ENCODE measurements at regions not wholly inside any gene's neighbourhood (a gene's known extent, or its start where the extent isn't known, plus 50 kb on each side); places are given as distances from the start of the nearest gene placed in this dataset.
"Not testable (repeated sequence)": the region's sequence is repeated elsewhere in the genome, so short reads cannot be mapped to it uniquely, and the experiment has no call there.

DNA sequence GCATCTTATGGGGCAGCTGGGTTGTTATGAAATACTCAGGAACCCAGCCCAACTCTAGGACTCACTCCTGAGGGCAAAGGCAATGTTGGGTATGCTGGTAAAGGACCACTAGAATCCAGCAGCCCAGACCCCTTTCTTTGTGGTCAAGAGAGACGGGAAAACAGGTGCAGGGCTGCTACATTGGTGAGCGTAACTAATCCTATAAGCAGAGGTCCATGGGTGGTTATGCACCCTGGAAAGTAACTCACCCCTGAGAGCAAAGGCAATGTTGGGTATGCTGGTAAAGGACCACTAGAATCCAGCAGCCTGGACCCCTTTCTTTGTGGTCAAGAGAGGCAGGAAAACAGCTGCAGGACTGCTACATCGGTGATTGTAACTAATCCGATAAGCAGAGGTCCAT, 1422.7 kb downstream of the SLITRK1 start:
- H4K8ac ChIP-seq (ENCODE audit: low read depth, low read length); H2BK12ac ChIP-seq (ENCODE audit: low read length); H3K4me1 ChIP-seq (ENCODE audit: control insufficient read depth in 2 of 2, insufficient read depth in 1 of 2, low read depth in 1 of 2, low read length in 2 of 2); H3K4ac ChIP-seq (ENCODE audit: low read length); H4K91ac ChIP-seq (ENCODE audit: low read depth, low read length, poor library complexity); H2AK5ac ChIP-seq (ENCODE audit: low read depth, low read length); H3K4me2 ChIP-seq (ENCODE audit: insufficient read depth, low read length, poor library complexity, severe bottlenecking); H2AFZ ChIP-seq (ENCODE audit: low read length); H3K27me3 ChIP-seq (ENCODE audit: control insufficient read depth in 3 of 3, insufficient read depth in 3 of 3, low read depth in 1 of 3, low read length in 3 of 3); H3K27ac ChIP-seq (replicated peaks; ENCODE audit: low read length); H3K36me3 ChIP-seq (replicated peaks in 1 of 2; ENCODE audit: control insufficient read depth in 2 of 2, insufficient read depth in 2 of 2, low read length in 2 of 2); H3K23ac ChIP-seq (ENCODE audit: low read depth, low read length, poor library complexity); H3K9me3 ChIP-seq (replicated peaks in 1 of 2; ENCODE audit: control insufficient read depth in 2 of 2, insufficient read depth in 1 of 2, low read depth in 1 of 2, low read length in 2 of 2); H3K4me3 ChIP-seq (ENCODE audit: low read length in 2 of 2); H3K14ac ChIP-seq (ENCODE audit: low read length); H3K79me1 ChIP-seq (ENCODE audit: low read depth, low read length); H2BK120ac ChIP-seq (ENCODE audit: low read depth, low read length); H3K18ac ChIP-seq (ENCODE audit: low read length); H3K9ac ChIP-seq (ENCODE audit: low read depth, low read length, poor library complexity); H2BK5ac ChIP-seq (ENCODE audit: low read length); H2BK15ac ChIP-seq (ENCODE audit: low read length); DNase-seq (ENCODE audit: low spot score): not testable (repeated sequence)
- WGBS, 2 donors (ENCODE audit: extremely low coverage in 2 of 2, insufficient read length in 2 of 2, insufficient replicate concordance in 1 of 2): no CpG with 5 or more reads among the region's 4 CpGs

DNA sequence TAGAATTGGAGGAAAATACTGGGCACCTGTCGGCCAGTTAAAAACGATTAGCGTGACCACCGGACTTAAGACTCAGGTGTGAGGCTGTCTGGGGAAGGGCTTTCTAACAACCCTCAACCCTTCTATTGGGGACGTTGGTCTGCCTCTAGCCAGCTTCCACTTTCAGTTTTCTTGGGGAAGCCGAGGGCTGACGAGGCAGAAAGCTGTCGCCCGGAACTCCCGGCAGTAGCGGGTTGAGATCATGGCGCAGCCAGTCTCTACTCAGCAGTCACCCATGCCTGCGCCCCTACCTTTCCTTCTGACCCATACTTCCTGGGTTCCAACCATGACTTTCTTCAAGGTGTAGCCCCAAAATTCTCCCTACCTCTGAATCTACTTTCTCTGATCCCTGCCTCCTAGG, 1424.1 kb downstream of the SLITRK1 start:
- no peak overlapping the region for H2AK5ac ChIP-seq (ENCODE audit: low read depth, low read length)
- no peak overlapping the region for H2BK12ac ChIP-seq (ENCODE audit: low read length)
- H3K4me2 ChIP-seq (ENCODE audit: insufficient read depth, low read length, poor library complexity, severe bottlenecking): no peak overlapping the region
- no peaks in the 10 kb centered on the region for H3K27me3 ChIP-seq (ENCODE audit: control insufficient read depth in 3 of 3, insufficient read depth in 3 of 3, low read depth in 1 of 3, low read length in 3 of 3)
- no peak overlapping the region for H2BK120ac ChIP-seq (ENCODE audit: low read depth, low read length)
- H3K36me3 ChIP-seq (replicated peaks in 1 of 2; ENCODE audit: control insufficient read depth in 2 of 2, insufficient read depth in 2 of 2, low read length in 2 of 2): no peaks in the 10 kb centered on the region
- no peak overlapping the region for H3K4ac ChIP-seq (ENCODE audit: low read length)
- no CpG with 5 or more reads among the region's 13 CpGs for WGBS, 2 donors (ENCODE audit: extremely low coverage in 2 of 2, insufficient read length in 2 of 2, insufficient replicate concordance in 1 of 2)
- no peak overlapping the region for H2AFZ ChIP-seq (ENCODE audit: low read length)
- H2BK5ac ChIP-seq (ENCODE audit: low read length): no peak overlapping the region
- no peak overlapping the region for H4K8ac ChIP-seq (ENCODE audit: low read depth, low read length)
- no peaks in the 10 kb centered on the region for H3K4me1 ChIP-seq (ENCODE audit: control insufficient read depth in 2 of 2, insufficient read depth in 1 of 2, low read depth in 1 of 2, low read length in 2 of 2)
- no peak for DNase-seq (ENCODE audit: low spot score)
- no peak overlapping the region for H3K23ac ChIP-seq (ENCODE audit: low read depth, low read length, poor library complexity)
- no peak overlapping the region for H2BK15ac ChIP-seq (ENCODE audit: low read length)
- H3K14ac ChIP-seq (ENCODE audit: low read length): no peak overlapping the region
- H3K9me3 ChIP-seq (replicated peaks in 1 of 2; ENCODE audit: control insufficient read depth in 2 of 2, insufficient read depth in 1 of 2, low read depth in 1 of 2, low read length in 2 of 2): no peaks in the 10 kb centered on the region
- no peak overlapping the region for H3K27ac ChIP-seq (replicated peaks; ENCODE audit: low read length)
- no peak overlapping the region for H3K18ac ChIP-seq (ENCODE audit: low read length)
- no peaks in the 10 kb centered on the region for H3K79me1 ChIP-seq (ENCODE audit: low read depth, low read length)
- no peak overlapping the region for H3K4me3 ChIP-seq (ENCODE audit: low read length in 2 of 2)
- no peak overlapping the region for H3K9ac ChIP-seq (ENCODE audit: low read depth, low read length, poor library complexity)
- H4K91ac ChIP-seq (ENCODE audit: low read depth, low read length, poor library complexity): no peak overlapping the region

DNA sequence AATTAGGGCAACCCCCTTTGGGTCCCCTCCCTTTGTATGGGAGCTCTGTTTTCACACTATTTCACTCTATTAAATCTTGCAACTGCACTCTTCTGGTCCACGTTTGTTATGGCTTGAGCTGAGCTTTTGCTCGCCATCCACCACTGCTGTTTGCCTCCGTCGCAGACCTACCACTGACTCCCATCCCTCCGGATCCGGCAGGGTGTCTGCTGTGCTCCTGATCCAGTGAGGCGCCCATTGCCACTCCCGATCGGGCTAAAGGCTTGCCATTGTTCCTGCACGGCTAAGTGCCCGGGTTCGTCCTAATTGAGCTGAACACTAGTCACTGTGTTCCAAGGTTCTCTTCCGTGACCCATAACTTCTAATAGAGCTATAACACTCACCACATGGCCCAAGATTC, 1424.7 kb downstream of the SLITRK1 start:
- not testable (repeated sequence) for H3K23ac ChIP-seq (ENCODE audit: low read depth, low read length, poor library complexity); H2BK120ac ChIP-seq (ENCODE audit: low read depth, low read length); H3K27ac ChIP-seq (replicated peaks; ENCODE audit: low read length)

DNA sequence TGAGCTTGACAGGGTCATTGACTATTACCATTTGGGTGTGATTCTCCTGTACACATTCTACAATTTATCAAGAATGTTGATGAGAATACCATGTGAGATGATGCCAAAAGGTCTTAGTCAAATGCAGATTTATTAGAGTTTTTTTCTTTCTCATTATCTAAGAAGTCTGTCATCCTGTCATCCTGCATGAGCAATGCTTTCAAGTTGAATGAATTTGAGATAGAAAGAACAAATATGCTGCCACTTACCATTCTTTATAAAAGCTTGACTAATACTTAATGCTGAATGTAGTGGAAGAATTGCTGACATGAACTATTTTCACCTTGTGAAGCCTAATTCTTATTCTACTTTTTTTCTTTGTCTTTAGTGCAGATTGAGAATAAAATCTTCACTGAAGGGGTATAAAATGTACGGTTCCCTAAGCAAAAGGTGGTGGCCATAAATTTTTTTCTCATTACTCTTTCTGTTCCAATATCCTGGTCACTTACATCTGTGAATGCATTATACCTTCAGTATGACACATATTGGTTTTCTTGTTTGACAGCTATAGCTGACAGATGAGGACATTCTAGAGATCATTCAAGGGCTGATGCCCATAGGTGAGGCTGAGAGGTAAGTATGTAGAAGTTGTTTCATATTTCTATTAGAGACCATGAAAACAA, 1434.7 kb downstream of the SLITRK1 start:
- Histone ChIP-seq H3K4me1 (ENCODE audit: control insufficient read depth in 2 of 2, insufficient read depth in 1 of 2, low read depth in 1 of 2, low read length in 2 of 2) (no peaks in the 10 kb centered on the region), H2BK120ac (ENCODE audit: low read depth, low read length) (no peak overlapping the region), H3K9me3 (replicated peaks in 1 of 2; ENCODE audit: control insufficient read depth in 2 of 2, insufficient read depth in 1 of 2, low read depth in 1 of 2, low read length in 2 of 2) (no peaks in the 10 kb centered on the region), H4K8ac (ENCODE audit: low read depth, low read length) (no peak overlapping the region), H4K91ac (ENCODE audit: low read depth, low read length, poor library complexity) (no peak overlapping the region), H2AK5ac (ENCODE audit: low read depth, low read length) (no peak overlapping the region), H3K18ac (ENCODE audit: low read length) (no peak overlapping the region), H2BK5ac (ENCODE audit: low read length) (no peak overlapping the region), H3K36me3 (replicated peaks in 1 of 2; ENCODE audit: control insufficient read depth in 2 of 2, insufficient read depth in 2 of 2, low read length in 2 of 2) (no peaks in the 10 kb centered on the region), H2AFZ (ENCODE audit: low read length) (no peak overlapping the region), H3K27me3 (ENCODE audit: control insufficient read depth in 3 of 3, insufficient read depth in 3 of 3, low read depth in 1 of 3, low read length in 3 of 3) (no peaks in the 10 kb centered on the region), H3K79me1 (ENCODE audit: low read depth, low read length) (no peaks in the 10 kb centered on the region), H3K23ac (ENCODE audit: low read depth, low read length, poor library complexity) (no peak overlapping the region), H3K4me2 (ENCODE audit: insufficient read depth, low read length, poor library complexity, severe bottlenecking) (no peak overlapping the region), H3K27ac (replicated peaks; ENCODE audit: low read length) (no peak overlapping the region), H3K4me3 (ENCODE audit: low read length in 2 of 2) (no peak overlapping the region), H3K14ac (ENCODE audit: low read length) (no peak overlapping the region), H3K9ac (ENCODE audit: low read depth, low read length, poor library complexity) (no peak overlapping the region), H3K4ac (ENCODE audit: low read length) (no peak overlapping the region), H2BK15ac (ENCODE audit: low read length) (no peak overlapping the region), H2BK12ac (ENCODE audit: low read length) (no peak overlapping the region)
- no peak for DNase-seq (ENCODE audit: low spot score)
- WGBS, 2 donors (ENCODE audit: extremely low coverage in 2 of 2, insufficient read length in 2 of 2, insufficient replicate concordance in 1 of 2): no CpG with 5 or more reads among the region's 1 CpG

More for the DNA sequence above, 1424.7 kb downstream of the SLITRK1 start:
- H3K9ac ChIP-seq (ENCODE audit: low read depth, low read length, poor library complexity); H2BK5ac ChIP-seq (ENCODE audit: low read length); H4K91ac ChIP-seq (ENCODE audit: low read depth, low read length, poor library complexity); H3K4me2 ChIP-seq (ENCODE audit: insufficient read depth, low read length, poor library complexity, severe bottlenecking); H2AFZ ChIP-seq (ENCODE audit: low read length); H3K9me3 ChIP-seq (replicated peaks in 1 of 2; ENCODE audit: control insufficient read depth in 2 of 2, insufficient read depth in 1 of 2, low read depth in 1 of 2, low read length in 2 of 2); H3K14ac ChIP-seq (ENCODE audit: low read length); H2BK15ac ChIP-seq (ENCODE audit: low read length); H3K4ac ChIP-seq (ENCODE audit: low read length); H3K18ac ChIP-seq (ENCODE audit: low read length); H3K4me1 ChIP-seq (ENCODE audit: control insufficient read depth in 2 of 2, insufficient read depth in 1 of 2, low read depth in 1 of 2, low read length in 2 of 2); H3K4me3 ChIP-seq (ENCODE audit: low read length in 2 of 2); H3K79me1 ChIP-seq (ENCODE audit: low read depth, low read length); H3K27me3 ChIP-seq (ENCODE audit: control insufficient read depth in 3 of 3, insufficient read depth in 3 of 3, low read depth in 1 of 3, low read length in 3 of 3); H3K36me3 ChIP-seq (replicated peaks in 1 of 2; ENCODE audit: control insufficient read depth in 2 of 2, insufficient read depth in 2 of 2, low read length in 2 of 2); H2BK12ac ChIP-seq (ENCODE audit: low read length); H2AK5ac ChIP-seq (ENCODE audit: low read depth, low read length); H4K8ac ChIP-seq (ENCODE audit: low read depth, low read length); DNase-seq (ENCODE audit: low spot score): not testable (repeated sequence)
- no CpG with 5 or more reads among the region's 13 CpGs for WGBS, 2 donors (ENCODE audit: extremely low coverage in 2 of 2, insufficient read length in 2 of 2, insufficient replicate concordance in 1 of 2)

Data from neuronal stem cell (in vitro differentiated cells).